Mammary epithelial cell (primary cell): ENCODE measurements at regions not wholly inside any gene's neighbourhood (a gene's known extent, or its start where the extent isn't known, plus 50 kb on each side); places are given as distances from the start of the nearest gene placed in this dataset.

Experiments used
- EZH2 ChIP-seq: IDR thresholded peaks from 2 replicates; pipeline ENCODE4 v1.6.1; 2012; ENCODE audit warnings: low read length, inconsistent platforms, borderline replicate concordance
- TF ChIP-seq, protein P1 (sequence below), 2 donors: IDR thresholded peaks in 1 of 2; conservative IDR thresholded peaks in 1 of 2; 2 replicates each; pipeline ENCODE4 v1.5.1; 2011 to 2012; ENCODE audit warnings: inconsistent platforms in 2 of 2, low read length in 2 of 2, mild to moderate bottlenecking in 2 of 2, control low read depth in 1 of 2, low read depth in 1 of 2; ENCODE audit not compliant: insufficient read depth in 1 of 2; ENCODE audit errors: extremely low read depth in 1 of 2

DNA sequence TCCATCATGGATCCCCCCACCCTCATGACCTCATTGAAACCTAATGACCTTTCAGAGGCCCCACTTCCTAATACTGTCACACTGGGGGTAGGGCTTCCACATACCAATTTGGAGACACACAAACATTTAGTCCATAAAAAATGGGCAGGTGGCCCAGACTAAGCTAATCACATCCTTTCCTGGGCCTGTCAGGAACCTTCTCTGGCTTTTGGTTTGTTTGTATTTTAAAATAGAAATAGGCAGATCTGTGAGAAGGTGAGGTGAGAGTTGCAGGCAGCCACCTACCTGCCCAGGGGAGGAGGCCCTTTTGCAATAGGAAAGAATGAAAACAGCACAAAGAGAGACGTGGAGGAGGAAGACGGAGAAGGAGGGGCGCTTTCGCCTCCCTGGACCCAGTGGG, 90.2 kb upstream of the BOD1 start:
- TF ChIP-seq, protein P1, sequence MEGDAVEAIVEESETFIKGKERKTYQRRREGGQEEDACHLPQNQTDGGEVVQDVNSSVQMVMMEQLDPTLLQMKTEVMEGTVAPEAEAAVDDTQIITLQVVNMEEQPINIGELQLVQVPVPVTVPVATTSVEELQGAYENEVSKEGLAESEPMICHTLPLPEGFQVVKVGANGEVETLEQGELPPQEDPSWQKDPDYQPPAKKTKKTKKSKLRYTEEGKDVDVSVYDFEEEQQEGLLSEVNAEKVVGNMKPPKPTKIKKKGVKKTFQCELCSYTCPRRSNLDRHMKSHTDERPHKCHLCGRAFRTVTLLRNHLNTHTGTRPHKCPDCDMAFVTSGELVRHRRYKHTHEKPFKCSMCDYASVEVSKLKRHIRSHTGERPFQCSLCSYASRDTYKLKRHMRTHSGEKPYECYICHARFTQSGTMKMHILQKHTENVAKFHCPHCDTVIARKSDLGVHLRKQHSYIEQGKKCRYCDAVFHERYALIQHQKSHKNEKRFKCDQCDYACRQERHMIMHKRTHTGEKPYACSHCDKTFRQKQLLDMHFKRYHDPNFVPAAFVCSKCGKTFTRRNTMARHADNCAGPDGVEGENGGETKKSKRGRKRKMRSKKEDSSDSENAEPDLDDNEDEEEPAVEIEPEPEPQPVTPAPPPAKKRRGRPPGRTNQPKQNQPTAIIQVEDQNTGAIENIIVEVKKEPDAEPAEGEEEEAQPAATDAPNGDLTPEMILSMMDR (conservative IDR thresholded peaks at IDR 0.05 in 1 of 2, IDR thresholded peaks at IDR 0.05 in 1 of 2; ENCODE audit: extremely low read depth in 1 of 2, insufficient read depth in 1 of 2, low read depth in 1 of 2, low read length in 2 of 2) = no peak
- TF ChIP-seq EZH2 = no peak
